Gastroesophageal sphincter (tissue), 4 donors: ENCODE measurements at regions not wholly inside any gene's neighbourhood (a gene's known extent, or its start where the extent isn't known, plus 50 kb on each side); places are given as distances from the start of the nearest gene placed in this dataset.

Source experiments
- ATAC-seq: fragments of 150-250 bp; one replicate; pipeline ENCODE4 v1.9.1; 2016; ENCODE audit warnings: mild to moderate bottlenecking, moderate library complexity
- H3K27ac ChIP-seq, 4 donors: fragments of 200-600 bp; sonication (generic) in 3 of 4; 1 replicate in 3 of 4; 2 replicates in 1 of 4; pipeline ENCODE4 v1.5.1; 2016 to 2019
- H3K27me3 ChIP-seq: fragments of 200-600 bp; sonication (generic); one replicate; pipeline ENCODE4 v1.5.1; 2019
- H3K36me3 ChIP-seq, 2 donors: fragments of 200-600 bp; sonication (generic); one replicate each; pipeline ENCODE4 v1.5.1; 2019; ENCODE audit warnings: control low read depth in 1 of 2
- H3K4me1 ChIP-seq, 3 donors: fragments of 200-600 bp; sonication (generic); 1 replicate in 2 of 3; 2 replicates in 1 of 3; pipeline ENCODE4 v1.5.1; 2016 to 2019; ENCODE audit warnings: control low read depth in 2 of 3
- H3K4me3 ChIP-seq, 2 donors: fragments of 200-600 bp; sonication (generic); one replicate each; pipeline ENCODE4 v1.5.1; 2019; ENCODE audit warnings: mild to moderate bottlenecking in 1 of 2, moderate library complexity in 1 of 2
- H3K9me3 ChIP-seq, 3 donors: fragments of 200-600 bp; sonication (generic); one replicate each; pipeline ENCODE4 v1.5.1; 2017 to 2019; ENCODE audit warnings: control low read depth in 2 of 3
- EP300 ChIP-seq: sonication (generic); formaldehyde crosslinking; IDR thresholded peaks from one replicate; pipeline ENCODE4 v1.6.1; 2017; ENCODE audit warnings: antibody characterized with exemption, mild to moderate bottlenecking
- POLR2A ChIP-seq, 2 donors: fragments of 450-650 bp; IDR thresholded peaks; one replicate each; pipeline ENCODE4 v1.6.1; 2017; ENCODE audit warnings: antibody characterized with exemption in 2 of 2, mild to moderate bottlenecking in 2 of 2, moderate library complexity in 1 of 2
- POLR2AphosphoS5 ChIP-seq: sonication (generic); formaldehyde crosslinking; IDR thresholded peaks from one replicate; pipeline ENCODE4 v1.6.1; 2017; ENCODE audit warnings: antibody characterized with exemption
- WGBS, 2 donors: methylation state at CpG; one replicate each; pipeline ENCODE4 v1.1.5; 2018; ENCODE audit warnings: low coverage in 1 of 2; 5-methylcytosine and 5-hydroxymethylcytosine counted together
- TF ChIP-seq, protein P1 (sequence below), 4 experiments: fragments of 200-600 bp in 2 of 4; fragments of 450-650 bp in 2 of 4; sonication (generic) in 1 of 4; IDR thresholded peaks; one replicate each; pipeline ENCODE4 v1.5.1; 2017 to 2019; ENCODE audit warnings: antibody characterized with exemption in 4 of 4, mild to moderate bottlenecking in 2 of 4, moderate library complexity in 2 of 4

- TF ChIP-seq POLR2AphosphoS5 (no peak), POLR2A (IDR thresholded peaks at IDR 0.05) (no peak), EP300 (no peak)
- Histone ChIP-seq H3K36me3 (no peaks in the 10 kb centered on the region), H3K27ac (no peak overlapping the region), H3K4me1 (no peaks in the 10 kb centered on the region), H3K27me3 (no peaks in the 10 kb centered on the region), H3K9me3 (no peaks in the 10 kb centered on the region), H3K4me3 (no peak overlapping the region)
- 88 to 100% methylated on average over 1 of the region's 1 CpG for WGBS, 2 donors
- no peak for ATAC-seq
Measured at GRCh38 chr7:115096262-115096661, 174.4 kb downstream of the MDFIC start.

GRCh38 chr7:115094163-115094562 is 172.3 kb downstream of the MDFIC start:
- 94 to 96% methylated on average over 4 of the region's 4 CpGs for WGBS, 2 donors
- Histone ChIP-seq H3K4me1 (peaks cover 0 to under 1% (median 0%) of the 10 kb centered on the region in 3 donors), H3K27ac (no peak overlapping the region), H3K4me3 (no peak overlapping the region), H3K36me3 (no peaks in the 10 kb centered on the region), H3K27me3 (no peaks in the 10 kb centered on the region), H3K9me3 (no peaks in the 10 kb centered on the region)
- TF ChIP-seq, protein P1, sequence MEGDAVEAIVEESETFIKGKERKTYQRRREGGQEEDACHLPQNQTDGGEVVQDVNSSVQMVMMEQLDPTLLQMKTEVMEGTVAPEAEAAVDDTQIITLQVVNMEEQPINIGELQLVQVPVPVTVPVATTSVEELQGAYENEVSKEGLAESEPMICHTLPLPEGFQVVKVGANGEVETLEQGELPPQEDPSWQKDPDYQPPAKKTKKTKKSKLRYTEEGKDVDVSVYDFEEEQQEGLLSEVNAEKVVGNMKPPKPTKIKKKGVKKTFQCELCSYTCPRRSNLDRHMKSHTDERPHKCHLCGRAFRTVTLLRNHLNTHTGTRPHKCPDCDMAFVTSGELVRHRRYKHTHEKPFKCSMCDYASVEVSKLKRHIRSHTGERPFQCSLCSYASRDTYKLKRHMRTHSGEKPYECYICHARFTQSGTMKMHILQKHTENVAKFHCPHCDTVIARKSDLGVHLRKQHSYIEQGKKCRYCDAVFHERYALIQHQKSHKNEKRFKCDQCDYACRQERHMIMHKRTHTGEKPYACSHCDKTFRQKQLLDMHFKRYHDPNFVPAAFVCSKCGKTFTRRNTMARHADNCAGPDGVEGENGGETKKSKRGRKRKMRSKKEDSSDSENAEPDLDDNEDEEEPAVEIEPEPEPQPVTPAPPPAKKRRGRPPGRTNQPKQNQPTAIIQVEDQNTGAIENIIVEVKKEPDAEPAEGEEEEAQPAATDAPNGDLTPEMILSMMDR (IDR thresholded peaks at IDR 0.05) = no peak
- TF ChIP-seq EP300 (no peak), POLR2A (IDR thresholded peaks at IDR 0.05) (no peak), POLR2AphosphoS5 (no peak)
- ATAC-seq = no peak

- no peaks in the 10 kb centered on the region for H3K9me3 ChIP-seq
- no peak overlapping the region for H3K4me3 ChIP-seq
- no peak overlapping the region for H3K27ac ChIP-seq
- 26 to 44% methylated on average over 3 of the region's 3 CpGs for WGBS, 2 donors
- no peaks in the 10 kb centered on the region for H3K27me3 ChIP-seq
- no peaks in the 10 kb centered on the region for H3K36me3 ChIP-seq
- ATAC-seq = no peak
- peaks cover 0 to 22% (median 7%) of the 10 kb centered on the region in 3 donors for H3K4me1 ChIP-seq
- TF ChIP-seq, protein P1 (IDR thresholded peaks at IDR 0.05) = no peak
- TF ChIP-seq POLR2A (IDR thresholded peaks at IDR 0.05) = no peak
- TF ChIP-seq POLR2AphosphoS5 = no peak
- TF ChIP-seq EP300 = no peak
Measured at GRCh38 chr7:115088893-115089292, 167.0 kb downstream of the MDFIC start.

- Histone ChIP-seq H3K4me3 (no peak overlapping the region), H3K36me3 (no peaks in the 10 kb centered on the region), H3K4me1 (peaks cover 0 to 22% (median 7%) of the 10 kb centered on the region in 3 donors), H3K9me3 (no peaks in the 10 kb centered on the region), H3K27me3 (no peaks in the 10 kb centered on the region), H3K27ac (no peak overlapping the region)
- TF ChIP-seq POLR2AphosphoS5 = no peak
- no peak for TF ChIP-seq POLR2A (IDR thresholded peaks at IDR 0.05)
- TF ChIP-seq EP300 = no peak
- TF ChIP-seq, protein P1 (IDR thresholded peaks at IDR 0.05) = no peak
- ATAC-seq = peak; percentile 67
- 18 to 28% methylated on average over 2 of the region's 2 CpGs for WGBS, 2 donors
Measured at GRCh38 chr7:115087437-115087836, 165.5 kb downstream of the MDFIC start.

DNA sequence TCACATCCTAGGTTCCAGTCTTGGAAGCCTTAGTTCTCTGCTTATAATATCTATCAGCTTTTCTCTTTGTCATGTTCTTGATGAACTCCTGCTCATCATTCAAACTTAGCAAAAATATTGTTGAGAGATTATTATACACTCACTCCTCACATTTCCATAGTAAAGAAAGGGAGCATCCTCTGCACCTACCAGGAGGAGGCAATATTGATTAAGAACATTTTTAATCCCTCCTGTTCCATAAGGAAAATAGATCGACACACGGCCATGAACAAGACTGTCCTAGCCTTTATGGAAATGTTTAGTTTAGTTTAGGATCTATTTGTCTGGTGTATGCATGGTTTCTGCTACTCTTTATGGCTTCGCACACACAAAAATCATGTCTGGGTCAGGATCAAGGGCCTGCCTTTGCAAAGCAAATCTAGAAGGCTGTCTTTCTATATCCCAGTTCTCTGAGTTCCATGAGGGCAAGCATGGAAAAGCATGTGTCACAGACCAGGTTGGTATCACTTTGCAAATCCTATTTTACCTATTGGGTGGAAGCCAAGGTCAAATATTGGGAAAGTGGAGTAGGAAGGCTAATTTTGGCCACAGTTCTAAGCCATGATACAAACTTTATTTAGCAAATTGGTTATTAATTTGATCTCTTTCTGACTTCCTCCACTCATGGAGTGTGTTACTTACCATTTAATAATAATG is 164.4 kb downstream of the MDFIC start:
- H3K36me3 ChIP-seq = no peaks in the 10 kb centered on the region
- TF ChIP-seq EP300 = no peak
- TF ChIP-seq POLR2AphosphoS5 = no peak
- TF ChIP-seq, protein P1 (IDR thresholded peaks at IDR 0.05) = no peak
- TF ChIP-seq POLR2A (IDR thresholded peaks at IDR 0.05) = no peak
- no peak for ATAC-seq
- H3K27ac ChIP-seq = no peak overlapping the region
- 100% methylated on average over 3 of the region's 3 CpGs; no CpG with 5 or more reads in 1 of the 2 donors for WGBS, 2 donors
- H3K9me3 ChIP-seq = no peaks in the 10 kb centered on the region
- H3K4me3 ChIP-seq = no peak overlapping the region
- H3K4me1 ChIP-seq = peaks cover 0 to 29% (median 7%) of the 10 kb centered on the region in 3 donors
- no peaks in the 10 kb centered on the region for H3K27me3 ChIP-seq
